GM19324 (cell line): ENCODE measurements at regions not wholly inside any gene's neighbourhood (a gene's known extent, or its start where the extent isn't known, plus 50 kb on each side); places are given as distances from the start of the nearest gene placed in this dataset.
"Not testable (repeated sequence)": the region's sequence is repeated elsewhere in the genome, so short reads cannot be mapped to it uniquely, and the experiment has no call there.

Experiments used
- ATAC-seq: cut with Tn5 transposase; IDR thresholded peaks from one replicate; pipeline ENCODE4 v1.9.1; 2021; ENCODE audit warnings: mild to moderate bottlenecking, moderate library complexity; ENCODE audit not compliant: unreplicated experiment, low FRiP score

- no peak for ATAC-seq
These were observed 120.3 kb upstream of the LGSN start for GRCh38 chr6:63440057-63440456.

GRCh38 chr6:63440594-63440993 is 120.8 kb upstream of the LGSN start:
- ATAC-seq = no peak

- no peak for ATAC-seq
These were observed 121.6 kb upstream of the LGSN start for GRCh38 chr6:63441266-63441956.

GRCh38 chr6:63442870-63443269 is 123.1 kb upstream of the LGSN start:
- ATAC-seq = no peak

GRCh38 chr6:63444768-63445167 is 125.0 kb upstream of the LGSN start:
- ATAC-seq = no peak

- no peak for ATAC-seq
These were observed 125.9 kb upstream of the LOC128125822 start for GRCh38 chr6:63446405-63446804.

- no peak for ATAC-seq
These were observed 125.1 kb upstream of the LOC128125822 start for GRCh38 chr6:63447134-63447533.

GRCh38 chr6:63448229-63448628 is 124.1 kb upstream of the LOC128125822 start:
- ATAC-seq = no peak

- no peak for ATAC-seq
These were observed 122.6 kb upstream of the LOC128125822 start for GRCh38 chr6:63449714-63450113.

- no peak for ATAC-seq
These were observed 121.0 kb upstream of the LOC128125822 start for GRCh38 chr6:63451238-63451637.

GRCh38 chr6:63452125-63452524 is 120.2 kb upstream of the LOC128125822 start:
- ATAC-seq = no peak

GRCh38 chr6:63456734-63457133 is 115.5 kb upstream of the LOC128125822 start:
- no peak for ATAC-seq

- ATAC-seq = peak; percentile 74
These were observed 113.7 kb upstream of the LOC128125822 start for GRCh38 chr6:63458480-63459115.

- no peak for ATAC-seq
These were observed 112.5 kb upstream of the LOC128125822 start for GRCh38 chr6:63459814-63460213.

GRCh38 chr6:63460971-63461370 is 111.3 kb upstream of the LOC128125822 start:
- ATAC-seq = no peak

- no peak for ATAC-seq
These were observed 108.2 kb upstream of the LOC128125822 start for GRCh38 chr6:63464060-63464459.

- ATAC-seq = no peak
These were observed 106.5 kb upstream of the LOC128125822 start for GRCh38 chr6:63465750-63466149.

- ATAC-seq = no peak
These were observed 106.0 kb upstream of the LOC128125822 start for GRCh38 chr6:63466242-63466733.

- no peak for ATAC-seq
These were observed 104.9 kb upstream of the LOC128125822 start for GRCh38 chr6:63467247-63467954.

- ATAC-seq = not testable (repeated sequence)
These were observed 101.1 kb upstream of the LOC128125822 start for GRCh38 chr6:63471145-63471544.

GRCh38 chr6:63471654-63472053 is 100.6 kb upstream of the LOC128125822 start:
- ATAC-seq = no peak
